ENCODE measurements at regions not wholly inside any gene's neighbourhood (a gene's known extent, or its start where the extent isn't known, plus 50 kb on each side); places are given as distances from the start of the nearest gene placed in this dataset.

- ChIA-PET CTCF (interaction anchor here (0.6 kb wide), 1 partner anchor 69 kb away, joined by 6 read pairs; no protein-coding TSS in a partner anchor), POLR2A (no interaction called here)
- no TSS peak for BruUV-seq (replicated peaks)
- intact Hi-C loops (cut with micrococcal nuclease; ENCODE audit: unreplicated experiment), result no loop called here
- ATAC-seq, result no peak
- Histone ChIP-seq H3K4me3 (ENCODE audit: low read depth in 2 of 2, low read length in 2 of 2) (no peak overlapping the region), H3K9me3 (ENCODE audit: control insufficient read depth, insufficient read depth, low read depth, low read length) (no peaks in the 10 kb centered on the region), H3K4me1 (ENCODE audit: control insufficient read depth, insufficient read depth, low read length) (no peaks in the 10 kb centered on the region), H3K27me3 (ENCODE audit: control insufficient read depth, insufficient read depth, low read length) (no peaks in the 10 kb centered on the region), H3K27ac (ENCODE audit: low read length) (no peak overlapping the region), H3K36me3 (ENCODE audit: control insufficient read depth, insufficient read depth, low read length) (no peaks in the 10 kb centered on the region)
- DNase-seq (ENCODE audit: low read depth, low spot score), result no peak
- in situ Hi-C loops (cut with HindIII; ENCODE audit: low pct_unique_long_range_greater_than_20kb, low sequenced_read_pairs), result no loop called here
- TF ChIP-seq REST (IDR thresholded peaks at IDR 0.05; ENCODE audit: insufficient read depth in 1 of 2, low read depth in 2 of 2, low read length in 1 of 2), result no peak
- TF ChIP-seq POLR2AphosphoS5 (IDR thresholded peaks at IDR 0.05; ENCODE audit: low read depth, low read length), result no peak
- no peak for TF ChIP-seq CTCF (IDR thresholded peaks at IDR 0.05)
- no peak for TF ChIP-seq TCF7L2 (IDR thresholded peaks at IDR 0.05; ENCODE audit: low read depth, low read length)
- no peak for TF ChIP-seq SIN3A (IDR thresholded peaks at IDR 0.05; ENCODE audit: borderline replicate concordance, insufficient read depth, low read depth, low read length)
Observed at GRCh38 chr4:116636917-116637316, 448.5 kb downstream of the TRAM1L1 start.

GRCh38 chr4:116632269-116632668, 453.1 kb downstream of the TRAM1L1 start:
- Histone ChIP-seq H3K27ac (ENCODE audit: low read length) (no peak overlapping the region), H3K4me3 (ENCODE audit: low read depth in 2 of 2, low read length in 2 of 2) (no peak overlapping the region), H3K9me3 (ENCODE audit: control insufficient read depth, insufficient read depth, low read depth, low read length) (no peaks in the 10 kb centered on the region), H3K4me1 (ENCODE audit: control insufficient read depth, insufficient read depth, low read length) (no peaks in the 10 kb centered on the region), H3K27me3 (ENCODE audit: control insufficient read depth, insufficient read depth, low read length) (no peaks in the 10 kb centered on the region), H3K36me3 (ENCODE audit: control insufficient read depth, insufficient read depth, low read length) (no peaks in the 10 kb centered on the region)
- CTCF ChIA-PET, result no interaction called here
- no TSS peak for BruUV-seq (replicated peaks)
- POLR2A ChIA-PET, result no interaction called here
- in situ Hi-C loops (cut with HindIII; ENCODE audit: low pct_unique_long_range_greater_than_20kb, low sequenced_read_pairs), result no loop called here
- intact Hi-C loops (cut with micrococcal nuclease; ENCODE audit: unreplicated experiment), result no loop called here
- TF ChIP-seq CTCF (IDR thresholded peaks at IDR 0.05) (no peak), REST (IDR thresholded peaks at IDR 0.05; ENCODE audit: insufficient read depth in 1 of 2, low read depth in 2 of 2, low read length in 1 of 2) (no peak), TCF7L2 (IDR thresholded peaks at IDR 0.05; ENCODE audit: low read depth, low read length) (no peak), POLR2AphosphoS5 (IDR thresholded peaks at IDR 0.05; ENCODE audit: low read depth, low read length) (no peak), SIN3A (IDR thresholded peaks at IDR 0.05; ENCODE audit: borderline replicate concordance, insufficient read depth, low read depth, low read length) (no peak)
- no peak for DNase-seq (ENCODE audit: low read depth, low spot score)
- ATAC-seq, result no peak
